Breast epithelium (tissue), 4 donors: ENCODE measurements at regions not wholly inside any gene's neighbourhood (a gene's known extent, or its start where the extent isn't known, plus 50 kb on each side); places are given as distances from the start of the nearest gene placed in this dataset.

Experiments
- DNase-seq, 2 donors: peaks; one replicate each; pipeline ENCODE4 v3.0.0-alpha.2; 2019; ENCODE audit warnings: low spot score in 2 of 2
- H3K27ac ChIP-seq, 2 donors: fragments of 200-600 bp; sonication (generic) in 1 of 2; one replicate each; pipeline ENCODE4 v1.5.1; 2016 to 2019; ENCODE audit warnings: mild to moderate bottlenecking in 1 of 2
- H3K27me3 ChIP-seq, 2 donors: fragments of 200-600 bp; sonication (generic) in 1 of 2; one replicate each; pipeline versions ENCODE4 v1.5.1 to v1.6.0; 2017 to 2019; ENCODE audit warnings: control low read depth in 1 of 2, mild to moderate bottlenecking in 1 of 2
- H3K36me3 ChIP-seq: fragments of 200-600 bp; one replicate; pipeline ENCODE4 v1.5.1; 2019
- H3K4me1 ChIP-seq, 2 donors: fragments of 200-600 bp; sonication (generic); one replicate each; pipeline ENCODE4 v1.5.1; 2016 to 2019; ENCODE audit warnings: control low read depth in 1 of 2
- H3K4me3 ChIP-seq, 3 donors: fragments of 200-600 bp; sonication (generic); 1 replicate in 2 of 3; 2 replicates in 1 of 3; pipeline ENCODE4 v1.5.1; 2016 to 2019; ENCODE audit warnings: mild to moderate bottlenecking in 3 of 3, moderate library complexity in 2 of 3
- H3K9me3 ChIP-seq, 2 donors: fragments of 200-600 bp; sonication (generic) in 1 of 2; one replicate each; pipeline ENCODE4 v1.5.1; 2016 to 2019; ENCODE audit warnings: control low read depth in 1 of 2
- POLR2A ChIP-seq: fragments of 450-650 bp; IDR thresholded peaks from one replicate; pipeline ENCODE4 v1.6.1; 2016; ENCODE audit warnings: antibody characterized with exemption, mild to moderate bottlenecking, moderate library complexity
- POLR2AphosphoS5 ChIP-seq, 3 donors: sonication (generic); formaldehyde crosslinking; IDR thresholded peaks; one replicate each; pipeline ENCODE4 v1.6.1; 2017; ENCODE audit warnings: antibody characterized with exemption in 3 of 3
- intact Hi-C: fragments of 100-400 bp; cut with DNase I; formaldehyde crosslinking; loops from one replicate; pipeline ENCODE4 v1.15.1; 2023; ENCODE audit warnings: low total_unique reads
- TF ChIP-seq, protein P1 (sequence below), 3 donors: fragments of 450-650 bp; IDR thresholded peaks; one replicate each; pipeline ENCODE4 v1.5.1; 2016 to 2017; ENCODE audit warnings: antibody characterized with exemption in 3 of 3, mild to moderate bottlenecking in 3 of 3, moderate library complexity in 3 of 3

DNA sequence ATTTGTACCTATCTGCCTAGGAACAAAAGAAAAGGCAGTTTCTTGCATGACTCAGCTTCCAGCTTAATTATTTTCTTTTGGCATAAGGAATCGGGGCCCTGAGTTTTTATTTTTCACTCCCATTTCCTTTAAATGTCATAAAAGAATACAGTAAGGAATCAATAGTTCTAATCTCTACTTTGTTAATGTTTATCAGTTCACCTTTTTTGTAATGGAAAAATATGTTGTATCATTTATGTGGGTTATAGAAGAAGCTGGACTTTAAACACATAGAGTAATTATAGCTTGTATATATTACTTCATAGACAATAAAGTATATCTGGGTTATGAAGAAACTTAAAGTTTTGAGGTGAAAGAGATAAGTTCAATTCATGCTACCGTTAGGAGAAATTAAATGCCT is 1214.8 kb upstream of the GJE1 start:
- H3K27me3 ChIP-seq = no peaks in the 10 kb centered on the region
- H3K36me3 ChIP-seq = no peaks in the 10 kb centered on the region
- no peak for DNase-seq
- intact Hi-C loops = no loop called here
- no peak overlapping the region for H3K4me3 ChIP-seq
- H3K4me1 ChIP-seq = no peaks in the 10 kb centered on the region
- H3K9me3 ChIP-seq = no peaks in the 10 kb centered on the region
- TF ChIP-seq, protein P1, sequence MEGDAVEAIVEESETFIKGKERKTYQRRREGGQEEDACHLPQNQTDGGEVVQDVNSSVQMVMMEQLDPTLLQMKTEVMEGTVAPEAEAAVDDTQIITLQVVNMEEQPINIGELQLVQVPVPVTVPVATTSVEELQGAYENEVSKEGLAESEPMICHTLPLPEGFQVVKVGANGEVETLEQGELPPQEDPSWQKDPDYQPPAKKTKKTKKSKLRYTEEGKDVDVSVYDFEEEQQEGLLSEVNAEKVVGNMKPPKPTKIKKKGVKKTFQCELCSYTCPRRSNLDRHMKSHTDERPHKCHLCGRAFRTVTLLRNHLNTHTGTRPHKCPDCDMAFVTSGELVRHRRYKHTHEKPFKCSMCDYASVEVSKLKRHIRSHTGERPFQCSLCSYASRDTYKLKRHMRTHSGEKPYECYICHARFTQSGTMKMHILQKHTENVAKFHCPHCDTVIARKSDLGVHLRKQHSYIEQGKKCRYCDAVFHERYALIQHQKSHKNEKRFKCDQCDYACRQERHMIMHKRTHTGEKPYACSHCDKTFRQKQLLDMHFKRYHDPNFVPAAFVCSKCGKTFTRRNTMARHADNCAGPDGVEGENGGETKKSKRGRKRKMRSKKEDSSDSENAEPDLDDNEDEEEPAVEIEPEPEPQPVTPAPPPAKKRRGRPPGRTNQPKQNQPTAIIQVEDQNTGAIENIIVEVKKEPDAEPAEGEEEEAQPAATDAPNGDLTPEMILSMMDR (IDR thresholded peaks at IDR 0.05) = no peak
- TF ChIP-seq POLR2A (no peak), POLR2AphosphoS5 (IDR thresholded peaks at IDR 0.05) (no peak)
- no peak overlapping the region for H3K27ac ChIP-seq

DNA sequence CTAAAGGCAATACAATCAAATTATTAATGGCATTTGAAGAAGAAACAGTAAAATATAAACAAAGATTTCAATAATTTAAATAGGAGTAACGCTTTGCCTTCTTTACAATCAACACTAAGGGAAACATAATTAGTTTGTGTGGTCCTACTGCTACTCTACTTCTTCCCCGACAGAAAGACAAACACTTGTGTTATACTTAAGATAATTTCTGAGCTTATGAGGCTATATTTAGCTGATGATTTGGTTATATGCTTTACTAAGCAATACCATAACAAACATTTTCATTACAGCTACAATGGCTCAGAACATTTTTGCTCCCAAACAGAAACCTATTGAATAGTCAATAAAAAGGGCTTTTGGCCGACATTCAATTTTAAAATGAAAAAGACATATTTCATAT is 1217.2 kb upstream of the GJE1 start:
- Histone ChIP-seq H3K9me3 (no peaks in the 10 kb centered on the region), H3K4me1 (no peaks in the 10 kb centered on the region), H3K4me3 (no peak overlapping the region), H3K36me3 (no peaks in the 10 kb centered on the region), H3K27ac (no peak overlapping the region), H3K27me3 (no peaks in the 10 kb centered on the region)
- intact Hi-C loops = no loop called here
- TF ChIP-seq POLR2A = no peak
- no peak for TF ChIP-seq POLR2AphosphoS5 (IDR thresholded peaks at IDR 0.05)
- TF ChIP-seq, protein P1 (IDR thresholded peaks at IDR 0.05) = no peak
- DNase-seq = no peak

DNA sequence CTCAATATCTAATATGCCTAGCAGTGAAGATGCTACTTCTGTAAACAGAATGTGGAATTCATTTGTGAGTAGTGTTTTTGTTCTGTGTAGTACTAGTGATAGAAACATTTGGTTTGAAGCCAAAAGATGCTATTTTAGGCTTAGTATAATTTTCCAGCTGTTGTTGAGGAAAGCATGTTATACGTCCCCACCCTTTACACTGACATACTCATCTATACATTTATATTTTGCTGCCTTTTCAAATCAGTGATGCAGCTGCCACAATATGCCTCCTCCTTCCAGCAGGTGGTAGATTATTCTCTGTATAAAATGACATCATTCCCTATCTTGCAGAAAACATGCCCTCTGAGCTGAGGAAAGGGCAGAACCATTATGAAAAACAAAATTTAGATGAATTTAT is 1217.6 kb upstream of the GJE1 start:
- no peak for TF ChIP-seq POLR2AphosphoS5 (IDR thresholded peaks at IDR 0.05)
- TF ChIP-seq POLR2A = no peak
- TF ChIP-seq, protein P1 (IDR thresholded peaks at IDR 0.05) = no peak
- Histone ChIP-seq H3K9me3 (no peaks in the 10 kb centered on the region), H3K36me3 (no peaks in the 10 kb centered on the region), H3K27me3 (no peaks in the 10 kb centered on the region), H3K4me1 (no peaks in the 10 kb centered on the region), H3K4me3 (no peak overlapping the region), H3K27ac (no peak overlapping the region)
- no peak for DNase-seq
- intact Hi-C loops = no loop called here

DNA sequence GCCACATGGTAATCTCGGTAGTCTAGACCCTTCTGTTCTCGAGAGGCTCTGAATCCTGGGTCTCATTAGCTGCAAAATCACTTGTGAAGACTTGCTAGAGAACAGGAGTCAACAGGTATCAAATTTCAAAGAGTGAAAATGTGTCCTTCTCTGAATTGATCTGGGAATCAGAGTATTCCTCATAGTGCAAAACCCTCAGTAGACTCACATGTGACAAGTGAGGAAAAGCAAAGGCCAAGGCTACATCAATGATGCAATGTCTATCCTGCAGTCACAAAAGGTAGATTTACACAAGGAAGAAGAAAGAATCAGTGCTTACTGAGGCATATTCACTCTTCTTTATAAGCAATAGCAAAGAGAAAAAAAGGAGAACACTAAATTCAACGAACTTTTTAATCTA is 1220.0 kb upstream of the GJE1 start:
- no peaks in the 10 kb centered on the region for H3K36me3 ChIP-seq
- H3K27me3 ChIP-seq = no peaks in the 10 kb centered on the region
- no peak for DNase-seq
- no peak overlapping the region for H3K4me3 ChIP-seq
- no peak for TF ChIP-seq POLR2AphosphoS5 (IDR thresholded peaks at IDR 0.05)
- TF ChIP-seq, protein P1 (IDR thresholded peaks at IDR 0.05) = no peak
- no peak for TF ChIP-seq POLR2A
- intact Hi-C loops = no loop called here
- H3K27ac ChIP-seq = no peak overlapping the region
- no peaks in the 10 kb centered on the region for H3K4me1 ChIP-seq
- H3K9me3 ChIP-seq = no peaks in the 10 kb centered on the region

DNA sequence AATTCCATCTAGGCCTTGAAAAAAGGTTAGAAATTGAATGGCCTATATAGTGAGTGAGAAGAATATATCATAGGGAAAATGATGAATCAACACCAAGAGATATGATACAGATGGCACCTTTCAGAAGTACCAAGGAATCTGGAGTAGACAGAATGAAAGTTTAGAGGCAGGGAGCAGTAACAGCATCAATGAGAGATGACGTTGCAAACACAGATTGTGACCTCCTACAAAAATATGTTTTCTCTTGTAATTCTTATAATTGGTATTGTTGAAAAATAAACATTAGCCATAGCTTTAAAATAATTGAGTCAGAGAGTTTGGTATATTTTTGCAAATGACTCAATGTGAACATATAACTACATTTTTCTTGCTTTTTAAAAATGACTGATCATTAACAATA is 1223.1 kb upstream of the GJE1 start:
- intact Hi-C loops = no loop called here
- H3K4me1 ChIP-seq = no peaks in the 10 kb centered on the region
- H3K9me3 ChIP-seq = no peaks in the 10 kb centered on the region
- DNase-seq = no peak
- H3K27me3 ChIP-seq = no peaks in the 10 kb centered on the region
- no peaks in the 10 kb centered on the region for H3K36me3 ChIP-seq
- TF ChIP-seq POLR2A (no peak), POLR2AphosphoS5 (IDR thresholded peaks at IDR 0.05) (no peak)
- TF ChIP-seq, protein P1 (IDR thresholded peaks at IDR 0.05) = no peak
- H3K27ac ChIP-seq = no peak overlapping the region
- H3K4me3 ChIP-seq = no peak overlapping the region
